Stimulated activated naive CD4-positive, alpha-beta T cell (primary cell): ENCODE measurements at regions not wholly inside any gene's neighbourhood (a gene's known extent, or its start where the extent isn't known, plus 50 kb on each side); places are given as distances from the start of the nearest gene placed in this dataset.

Source experiments
- DNase-seq, 6 experiments: peaks; one replicate each; lab custom pipeline; 2025; lab: John Stamatoyannopoulos, UW

- DNase-seq, result no peak
Observed at GRCh38 chr22:27572278-27572666, 229.3 kb downstream of the MN1 start.

DNA sequence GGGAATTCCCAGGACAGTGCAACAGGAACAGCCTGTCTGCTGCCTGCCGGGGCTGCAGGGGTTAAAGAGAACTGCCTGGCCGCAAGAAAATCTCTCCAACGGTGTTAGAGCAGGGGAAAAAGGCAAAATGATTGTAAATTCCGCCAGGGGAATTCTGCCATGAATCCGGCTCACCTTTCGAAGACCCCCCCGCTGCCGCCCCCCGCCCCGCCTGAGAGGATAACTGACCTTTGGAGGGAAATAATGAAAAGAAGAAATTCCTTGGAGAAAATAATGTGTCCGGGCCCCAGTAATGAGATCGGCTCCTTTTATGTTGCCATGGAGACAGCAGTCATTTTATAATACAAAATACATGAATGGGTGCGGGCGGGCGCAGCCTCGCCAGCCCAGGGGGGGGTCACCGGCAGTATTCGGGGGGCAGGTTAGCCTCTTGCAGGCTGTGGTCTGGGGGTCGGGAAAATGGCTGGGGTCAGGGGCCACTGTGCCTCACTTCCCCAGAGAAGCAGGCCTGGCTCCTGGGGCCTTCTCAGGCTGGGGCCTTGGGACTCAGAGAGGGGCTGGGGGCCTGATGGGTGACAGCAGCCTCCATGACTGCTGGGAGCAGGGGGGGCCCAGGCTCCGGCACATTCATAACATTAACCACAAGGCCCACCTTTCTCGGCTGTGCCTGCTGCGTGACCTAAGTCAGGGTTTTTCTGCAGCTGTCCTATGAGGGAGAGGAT lies 228.1 kb downstream of the MN1 start:
- no peak for DNase-seq

- no peak for DNase-seq
Observed at GRCh38 chr22:27574002-27574366, 227.6 kb downstream of the MN1 start.

GRCh38 chr22:27574651-27575050 lies 226.9 kb downstream of the MN1 start:
- DNase-seq, result no peak

DNA sequence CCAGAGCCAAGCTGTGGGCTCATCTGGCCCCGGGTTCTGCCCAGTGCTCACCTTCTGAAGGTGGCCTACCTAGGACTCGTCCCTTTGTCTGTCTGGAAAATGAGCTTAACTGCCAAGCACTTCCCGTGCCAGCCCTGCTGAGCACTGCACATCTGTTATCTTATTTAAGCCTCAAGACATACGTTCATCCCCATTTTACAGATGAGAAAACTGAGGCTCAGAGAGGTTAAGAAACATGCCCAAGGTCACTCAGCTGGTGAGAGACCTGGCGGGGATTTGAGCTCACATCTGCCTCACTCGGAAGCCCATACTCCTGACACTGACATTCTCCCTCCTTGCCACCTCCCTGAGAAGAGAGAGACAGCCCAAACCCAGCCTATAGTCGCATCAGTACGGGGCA lies 226.2 kb downstream of the MN1 start:
- no peak for DNase-seq

GRCh38 chr22:27576413-27576812 lies 225.1 kb downstream of the MN1 start:
- no peak for DNase-seq

GRCh38 chr22:27576815-27577573 lies 224.6 kb downstream of the MN1 start:
- no peak for DNase-seq

- DNase-seq, result no peak
Observed at GRCh38 chr22:27577574-27577969, 224.0 kb downstream of the MN1 start.

GRCh38 chr22:27578937-27579617 lies 222.5 kb downstream of the MN1 start:
- DNase-seq, result no peak

- DNase-seq, result no peak
Observed at GRCh38 chr22:27580311-27580897, 221.2 kb downstream of the MN1 start.

DNA sequence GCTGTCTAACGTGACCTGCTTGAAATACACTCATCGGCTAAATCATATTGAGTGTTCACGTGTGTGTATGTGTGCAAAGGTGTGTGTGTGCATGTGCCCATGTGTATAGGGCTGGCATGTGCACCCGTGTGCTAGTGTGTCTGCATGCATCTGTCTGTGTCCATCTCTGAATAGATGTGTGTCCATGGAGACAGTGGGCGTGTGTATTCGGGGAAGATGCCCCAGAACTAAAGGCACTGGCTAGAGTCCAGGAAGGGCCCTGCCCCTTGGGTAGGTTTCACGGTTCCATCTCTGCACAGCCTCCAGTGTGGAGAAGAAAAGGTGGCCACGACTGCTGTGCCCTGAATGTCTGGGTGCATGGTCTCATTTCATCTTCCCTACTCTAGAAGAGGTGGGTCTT lies 220.3 kb downstream of the MN1 start:
- no peak for DNase-seq

DNA sequence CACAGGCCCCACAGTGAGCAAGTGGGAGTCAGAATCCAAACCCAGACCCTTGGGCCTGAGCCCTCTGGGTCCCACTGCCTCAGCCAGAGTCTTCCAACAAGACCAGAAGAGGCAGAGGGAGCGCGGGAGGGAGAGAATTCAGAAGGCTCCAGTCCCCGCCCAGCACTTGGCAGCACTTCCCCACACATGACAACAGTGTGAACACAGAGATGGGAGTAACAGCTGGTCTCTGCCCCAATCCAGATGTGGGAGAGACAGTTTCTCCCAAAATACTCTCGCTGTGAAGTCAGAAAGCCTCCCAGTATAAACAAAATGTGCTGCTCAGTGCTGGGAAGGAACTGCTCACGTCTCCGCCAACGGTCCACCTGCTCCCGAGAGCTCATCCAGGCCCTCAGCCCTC lies 219.9 kb downstream of the MN1 start:
- no peak for DNase-seq

DNA sequence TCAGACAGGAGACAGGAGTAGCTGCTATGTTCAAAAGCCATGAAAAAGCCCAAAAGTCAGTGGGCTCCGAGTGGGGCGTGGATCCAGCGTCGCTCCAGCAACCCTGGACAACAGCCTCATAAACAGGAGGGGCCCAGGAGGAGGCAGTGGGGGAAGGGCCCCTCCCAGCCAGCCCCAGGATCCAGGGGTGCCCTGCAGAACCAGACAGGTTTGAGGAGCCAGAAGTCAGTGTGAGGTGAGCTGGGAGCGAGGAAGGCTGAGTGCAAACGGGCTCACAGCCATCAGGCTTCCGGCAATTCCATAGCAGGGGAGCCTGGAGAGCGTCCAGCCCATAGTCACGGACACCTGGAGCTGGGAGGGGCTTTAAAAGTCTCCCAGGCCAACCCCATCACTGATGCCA lies 217.7 kb downstream of the MN1 start:
- no peak for DNase-seq

DNA sequence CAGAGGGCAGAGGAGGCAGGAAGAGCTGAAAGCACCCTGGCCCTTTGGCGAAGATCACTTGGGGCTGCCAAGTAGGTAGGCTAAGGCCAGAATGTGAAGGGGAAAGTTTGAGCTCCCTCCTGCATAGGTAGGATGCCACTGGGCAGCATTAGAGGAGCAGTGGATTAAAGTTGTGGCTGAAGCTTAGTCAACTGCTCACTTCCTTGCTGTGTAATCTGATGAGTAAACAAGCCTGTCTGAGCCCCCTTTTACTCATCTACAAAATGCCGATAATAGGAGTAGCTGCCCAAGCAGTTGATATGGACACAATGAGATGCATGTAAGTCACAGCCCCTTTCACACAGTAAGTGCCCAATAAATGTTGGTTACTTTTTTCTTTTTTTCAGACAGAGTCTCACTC lies 216.4 kb downstream of the MN1 start:
- no peak for DNase-seq

- DNase-seq, result no peak
Observed at GRCh38 chr22:27588268-27588667, 213.3 kb downstream of the MN1 start.

DNA sequence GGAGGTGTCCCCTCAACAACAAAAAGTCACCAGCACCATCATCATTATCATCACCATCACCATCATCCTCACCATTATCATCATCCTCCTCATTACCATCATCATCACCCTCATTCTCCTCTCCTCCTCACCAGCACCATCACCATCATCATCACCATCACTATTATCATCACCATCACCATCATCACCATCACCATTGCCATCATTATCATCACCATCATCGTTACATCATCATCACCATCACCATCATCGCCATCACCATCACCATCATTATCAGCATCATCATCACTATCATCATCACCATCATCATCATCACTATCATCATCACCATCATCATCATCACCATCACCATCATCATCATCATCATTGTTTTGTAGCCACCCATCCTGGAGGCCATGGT lies 212.6 kb downstream of the MN1 start:
- no peak for DNase-seq

DNA sequence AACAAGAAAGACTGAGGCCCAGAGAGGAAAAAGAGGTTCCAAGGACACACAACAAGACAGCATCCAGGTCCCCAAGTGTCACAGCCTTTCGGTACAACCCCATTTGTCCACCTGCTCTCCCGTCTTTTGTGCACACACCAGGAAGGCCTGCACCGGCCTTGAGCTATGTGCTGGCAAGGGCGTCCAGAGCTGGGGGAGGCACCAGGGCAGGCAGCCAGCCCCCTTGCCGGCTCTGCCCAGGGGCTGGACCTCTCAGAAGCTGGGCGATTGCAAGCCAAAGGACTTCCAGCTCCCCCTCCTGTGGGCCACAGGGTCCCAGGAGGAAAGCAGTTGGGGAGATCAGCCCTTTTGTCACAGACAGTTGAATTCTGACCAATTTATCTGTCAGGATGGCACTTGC lies 210.5 kb downstream of the MN1 start:
- no peak for DNase-seq

DNA sequence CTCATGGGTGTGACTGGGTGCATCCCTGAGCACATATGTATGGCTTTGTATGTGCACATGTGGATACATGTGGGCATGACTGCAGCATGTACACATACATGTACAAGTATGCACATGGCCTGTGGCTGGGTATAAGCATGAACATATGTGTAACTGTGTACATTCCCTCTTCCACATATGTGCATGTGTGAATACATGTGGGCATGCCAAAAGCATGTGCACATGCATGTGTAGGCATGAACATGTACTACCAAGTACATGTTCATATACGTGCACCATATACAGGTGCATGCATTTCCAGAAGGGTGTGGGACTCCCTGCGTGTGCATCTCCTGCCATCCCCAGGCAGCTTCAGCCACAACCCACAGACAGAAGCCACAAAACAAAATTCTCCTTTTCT lies 208.2 kb downstream of the MN1 start:
- DNase-seq, result no peak

DNA sequence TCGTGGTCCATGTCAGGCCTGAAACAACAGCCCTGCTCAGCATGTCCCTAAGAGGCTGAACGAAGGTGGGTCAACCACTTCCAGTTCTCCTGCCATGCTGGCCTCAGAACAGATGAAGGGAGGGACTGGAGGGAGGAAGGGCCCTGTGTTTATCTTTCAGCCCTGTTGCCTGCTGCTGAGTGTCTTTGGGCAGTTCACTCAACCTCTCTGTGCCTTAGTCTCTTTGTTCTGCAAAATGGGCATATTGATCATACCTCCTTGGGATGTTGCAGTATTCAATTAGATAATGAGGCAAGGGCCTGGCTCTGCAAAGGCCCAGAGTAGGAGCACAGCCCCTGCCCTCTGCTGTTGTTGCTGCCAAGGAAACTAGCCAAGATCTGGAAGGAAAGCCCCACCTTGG lies 207.5 kb downstream of the MN1 start:
- DNase-seq, result no peak

DNA sequence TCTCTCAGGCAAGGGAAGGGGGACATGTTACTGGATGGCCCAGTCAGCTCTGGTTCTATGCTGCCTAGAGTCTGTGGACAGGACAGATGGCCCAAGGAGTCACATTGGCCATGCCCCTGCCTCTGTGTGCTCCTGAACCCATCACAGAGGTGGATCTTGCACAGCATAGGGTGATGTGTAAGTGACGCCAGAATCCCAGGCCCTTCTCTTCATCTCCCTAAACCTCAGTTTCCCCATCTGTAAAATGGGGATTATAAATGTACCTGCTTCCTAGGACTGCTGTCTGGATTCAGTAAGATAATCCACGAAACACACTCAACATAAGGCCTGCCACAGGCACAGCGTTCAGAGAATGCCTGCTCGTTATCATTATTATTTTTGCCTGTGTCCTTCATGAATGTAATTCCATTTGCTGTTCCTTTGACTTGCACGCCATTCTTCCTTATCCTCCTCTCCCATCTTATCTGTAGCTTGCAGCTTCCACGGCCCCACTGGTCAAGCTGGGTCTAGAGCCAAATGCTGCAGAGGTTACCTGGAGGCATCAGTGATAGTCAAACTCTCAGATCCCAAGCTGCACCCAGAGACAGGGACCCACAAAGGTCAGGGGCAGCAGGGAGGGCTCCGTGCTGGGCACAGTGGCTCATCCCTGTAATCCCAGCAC lies 207.0 kb downstream of the MN1 start:
- no peak for DNase-seq

DNA sequence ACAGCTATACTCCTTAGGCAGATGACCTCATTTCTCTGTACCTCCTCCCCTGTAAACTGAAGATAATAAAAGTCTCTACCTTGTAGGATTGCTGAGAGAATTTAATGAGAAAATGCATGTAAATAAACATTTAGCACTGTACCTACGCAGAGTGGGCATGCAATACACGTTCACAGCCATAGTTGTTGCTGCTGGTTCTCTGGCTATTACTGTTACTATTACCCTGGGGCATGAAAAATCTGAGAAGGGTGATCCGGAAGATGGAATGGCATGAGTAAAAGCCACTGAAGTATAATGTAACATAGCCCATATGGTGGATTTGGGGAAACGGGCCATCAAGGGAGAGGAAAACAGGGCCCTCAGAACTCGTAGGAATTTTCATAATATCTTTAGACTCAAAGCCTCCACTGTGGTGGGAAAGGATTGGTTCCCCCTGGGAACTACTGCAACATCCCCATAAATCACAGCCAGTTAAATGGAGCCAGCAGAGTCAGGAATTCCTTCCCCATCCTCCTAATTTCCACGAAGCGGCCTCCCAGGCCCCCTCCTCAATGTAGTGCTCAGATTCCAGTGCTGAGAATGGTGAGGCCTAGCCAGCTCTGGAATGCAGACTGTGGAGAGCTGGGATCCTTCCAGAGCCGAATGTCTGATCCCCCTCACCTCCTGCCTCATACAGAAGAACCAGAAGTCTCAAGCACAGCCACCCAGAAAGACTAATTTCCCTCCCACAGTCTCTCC lies 205.3 kb downstream of the MN1 start:
- no peak for DNase-seq
